Endothelial cell (in vitro differentiated cells): ENCODE measurements at regions not wholly inside any gene's neighbourhood (a gene's known extent, or its start where the extent isn't known, plus 50 kb on each side); places are given as distances from the start of the nearest gene placed in this dataset.
"Not testable (repeated sequence)": the region's sequence is repeated elsewhere in the genome, so short reads cannot be mapped to it uniquely, and the experiment has no call there.

Experiments used
- DNase-seq: peaks from one replicate; pipeline ENCODE4 v3.0.0; 2021; ENCODE audit warnings: low spot score
- H3K27ac Mint-ChIP-seq: one replicate; pipeline ENCODE4 v1.8.0; 2021; ENCODE audit warnings: mixed read lengths, inconsistent platforms; ENCODE audit not compliant: unreplicated experiment
- H3K27me3 Mint-ChIP-seq: one replicate; pipeline ENCODE4 v1.8.0; 2021; ENCODE audit warnings: mild to moderate bottlenecking, moderate library complexity, mixed read lengths, inconsistent platforms; ENCODE audit not compliant: unreplicated experiment
- H3K36me3 Mint-ChIP-seq: one replicate; pipeline ENCODE4 v1.8.0; 2021; ENCODE audit warnings: mild to moderate bottlenecking, low read depth, mixed read lengths, inconsistent platforms; ENCODE audit not compliant: unreplicated experiment
- H3K4me1 Mint-ChIP-seq: one replicate; pipeline ENCODE4 v1.8.0; 2021; ENCODE audit warnings: mild to moderate bottlenecking, mixed read lengths, inconsistent platforms; ENCODE audit not compliant: unreplicated experiment
- H3K4me3 Mint-ChIP-seq: one replicate; pipeline ENCODE4 v1.8.0; 2021; ENCODE audit warnings: mild to moderate bottlenecking, mixed read lengths, inconsistent platforms; ENCODE audit not compliant: unreplicated experiment
- H3K9me3 Mint-ChIP-seq: one replicate; pipeline ENCODE4 v1.8.0; 2021; ENCODE audit warnings: mixed read lengths, inconsistent platforms; ENCODE audit not compliant: unreplicated experiment
- CTCF ChIP-seq: fragments of 200-600 bp; sonication (generic); IDR thresholded peaks from one replicate; pipeline ENCODE4 v1.5.0; 2021; ENCODE audit warnings: antibody characterized with exemption; ENCODE audit not compliant: unreplicated experiment

- no peaks in the 10 kb centered on the region for H3K36me3 Mint-ChIP-seq
- TF ChIP-seq CTCF: no peak
- H3K4me1 Mint-ChIP-seq: no peaks in the 10 kb centered on the region
- H3K4me3 Mint-ChIP-seq: no peak overlapping the region
- no peaks in the 10 kb centered on the region for H3K9me3 Mint-ChIP-seq
- H3K27ac Mint-ChIP-seq: no peak overlapping the region
- DNase-seq: no peak
- peaks cover 6% of the 10 kb centered on the region for H3K27me3 Mint-ChIP-seq
Measured at GRCh38 chr14:39666386-39666785, 234.2 kb upstream of the FBXO33 start.

- Mint-ChIP-seq H3K4me1 (no peaks in the 10 kb centered on the region), H3K4me3 (no peak overlapping the region), H3K36me3 (no peaks in the 10 kb centered on the region), H3K9me3 (no peaks in the 10 kb centered on the region), H3K27ac (no peak overlapping the region), H3K27me3 (peaks cover 6% of the 10 kb centered on the region)
- TF ChIP-seq CTCF: no peak
- DNase-seq: no peak
Measured at GRCh38 chr14:39665075-39665475, 232.8 kb upstream of the FBXO33 start.

DNA sequence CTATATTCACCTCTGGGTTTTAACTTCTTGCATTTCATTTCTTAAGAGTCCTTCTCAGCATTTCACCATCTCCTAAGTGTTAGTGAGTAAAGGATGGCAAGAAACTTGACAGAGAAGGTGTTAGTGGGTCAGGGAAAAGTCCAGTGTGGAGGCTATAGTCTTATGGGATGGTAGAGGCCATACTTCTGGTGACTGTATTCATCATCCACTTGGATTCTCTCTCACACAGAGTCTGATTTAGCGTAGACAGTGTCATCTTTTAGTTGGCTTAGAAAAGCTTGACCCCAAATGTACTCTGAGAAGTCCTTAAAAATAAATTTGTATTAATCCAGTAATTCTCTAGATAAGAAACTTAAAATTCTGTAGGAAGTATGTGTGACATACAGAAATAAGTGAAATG, 232.4 kb upstream of the FBXO33 start:
- H3K4me1 Mint-ChIP-seq: no peaks in the 10 kb centered on the region
- no peak overlapping the region for H3K27ac Mint-ChIP-seq
- no peak for TF ChIP-seq CTCF

DNA sequence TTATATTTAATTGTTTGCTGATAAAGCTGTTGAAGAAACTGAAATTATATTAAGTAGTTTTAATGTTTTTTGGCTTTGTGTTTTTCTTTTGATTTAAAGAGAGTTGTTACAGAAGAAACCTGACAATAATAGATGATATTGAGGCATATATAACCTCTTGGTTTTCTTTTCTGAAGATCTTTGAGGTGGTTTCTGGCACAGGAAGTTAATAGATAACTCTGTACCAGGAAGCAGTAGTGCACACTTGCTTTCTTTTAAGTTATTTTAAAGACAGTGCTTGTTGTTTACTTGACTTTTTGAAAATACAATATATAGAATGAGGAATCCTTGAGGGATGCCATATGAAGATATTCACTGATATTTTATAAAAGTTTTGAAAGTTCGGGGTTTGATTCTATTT, 209.0 kb upstream of the FBXO33 start:
- Mint-ChIP-seq H3K36me3 (no peaks in the 10 kb centered on the region), H3K27ac (no peak overlapping the region), H3K9me3 (peaks cover 4% of the 10 kb centered on the region), H3K27me3 (peaks cover 2% of the 10 kb centered on the region), H3K4me1 (no peaks in the 10 kb centered on the region), H3K4me3 (no peak overlapping the region)
- no peak for TF ChIP-seq CTCF
- no peak for DNase-seq

More for the DNA sequence above, 232.4 kb upstream of the FBXO33 start:
- Mint-ChIP-seq H3K36me3 (no peaks in the 10 kb centered on the region), H3K27me3 (peaks cover 6% of the 10 kb centered on the region), H3K4me3 (no peak overlapping the region), H3K9me3 (no peaks in the 10 kb centered on the region)
- no peak for DNase-seq

GRCh38 chr14:39639009-39639408, 206.8 kb upstream of the FBXO33 start:
- DNase-seq, H3K9me3 Mint-ChIP-seq, H3K4me1 Mint-ChIP-seq, H3K4me3 Mint-ChIP-seq, H3K36me3 Mint-ChIP-seq, H3K27ac Mint-ChIP-seq, H3K27me3 Mint-ChIP-seq: not testable (repeated sequence)

- H3K36me3 Mint-ChIP-seq: no peaks in the 10 kb centered on the region
- peaks cover 3% of the 10 kb centered on the region for H3K27me3 Mint-ChIP-seq
- H3K9me3 Mint-ChIP-seq: no peaks in the 10 kb centered on the region
- no peak overlapping the region for H3K27ac Mint-ChIP-seq
- no peak for TF ChIP-seq CTCF
- no peak for DNase-seq
- no peaks in the 10 kb centered on the region for H3K4me1 Mint-ChIP-seq
- H3K4me3 Mint-ChIP-seq: no peak overlapping the region
Measured at GRCh38 chr14:39628087-39628486, 195.9 kb upstream of the FBXO33 start.
